K562 (cell line): ENCODE measurements at regions not wholly inside any gene's neighbourhood (a gene's known extent, or its start where the extent isn't known, plus 50 kb on each side); places are given as distances from the start of the nearest gene placed in this dataset.

Source experiments
- ATAC-seq: fragments of 200-7000 bp; cut with Tn5 transposase; 3 replicates; pipeline ENCODE4 v1.9.1; 2020; ENCODE audit warnings: moderate library complexity
- BruUV-seq: library from RNA; stranded (reverse); fragments of 400-500 nt; replicated peaks from 2 replicates; lab custom pipeline; 2021; lab: Mats Ljungman, UMichigan
- CTCF ChIA-PET: fragments of 300-600 bp; formaldehyde crosslinking; extraction: SDS; loops from one replicate; lab custom pipeline; 2021; ENCODE audit warnings: low intra/inter-chr PET ratio; lab: Yijun Ruan, JAX
- POLR2A ChIA-PET: fragments of 300-600, 350-650 bp; sonication (Branson Sonifier 250); formaldehyde crosslinking; extraction: SDS; loops from one replicate; lab custom pipeline; 2021; ENCODE audit warnings: antibody characterized with exemption, inconsistent platforms; lab: Yijun Ruan, JAX
- DNase-seq, 4 experiments: peaks; one replicate each; pipeline versions ENCODE4 v3.0.0 to v3.0.0-alpha.2; 2011 to 2018; ENCODE audit warnings: low spot score in 3 of 4, mixed read lengths in 3 of 4; ENCODE audit errors: extremely low read depth in 1 of 4
- FAIRE-seq: peaks from 2 replicates; lab custom pipeline; 2011; peaks lifted over from hg19 to GRCh38; lab: Jason Lieb, UNC
- H2AFZ ChIP-seq: 2 replicates; pipeline ENCODE4 v1.6.0; 2011; ENCODE audit warnings: low read depth, low read length, control low read depth, inconsistent platforms
- H3K27ac ChIP-seq: fragments of 200-600 bp; 3 replicates; pipeline ENCODE4 v1.8.0; 2011; ENCODE audit warnings: low read depth, mild to moderate bottlenecking, control low read depth, inconsistent platforms, low read length, moderate library complexity, mixed read lengths; ENCODE audit errors: extremely low read depth
- H3K27me3 ChIP-seq, 2 experiments: fragments of 300-600 bp in 1 of 2; 2 replicates in 1 of 2; 3 replicates in 1 of 2; pipeline versions ENCODE4 v1.6.0 to v1.8.0; 2011; ENCODE audit warnings: inconsistent platforms in 2 of 2, low read length in 2 of 2, mild to moderate bottlenecking in 1 of 2, mixed read lengths in 1 of 2, moderate library complexity in 1 of 2; ENCODE audit not compliant: control insufficient read depth in 2 of 2, insufficient read depth in 2 of 2
- H3K36me3 ChIP-seq: fragments of 300-600 bp; 3 replicates; pipeline ENCODE4 v1.8.0; 2011; ENCODE audit warnings: mild to moderate bottlenecking, low read length, inconsistent platforms; ENCODE audit not compliant: control insufficient read depth, insufficient read depth
- H3K4me1 ChIP-seq, 2 experiments: fragments of 200-600 bp in 1 of 2; replicated peaks in 1 of 2; 2 replicates in 1 of 2; 3 replicates in 1 of 2; pipeline versions ENCODE4 v1.5.1 to v1.8.0; 2011; ENCODE audit warnings: inconsistent platforms in 2 of 2, low read length in 2 of 2, mild to moderate bottlenecking in 1 of 2, mixed read lengths in 1 of 2, moderate library complexity in 1 of 2; ENCODE audit not compliant: control insufficient read depth in 2 of 2, insufficient read depth in 2 of 2
- H3K4me2 ChIP-seq: 2 replicates; pipeline ENCODE4 v1.6.1; 2011; ENCODE audit warnings: low read length, control low read depth, inconsistent platforms, mixed read lengths; ENCODE audit not compliant: insufficient read depth
- H3K4me3 ChIP-seq: fragments of 200-600 bp; sonication (generic), shearing (Covaris generic); 2 replicates; pipeline ENCODE4 v1.5.1; 2016; ENCODE audit warnings: control low read depth, inconsistent platforms
- H3K79me2 ChIP-seq: fragments of 200-600 bp; 3 replicates; pipeline ENCODE4 v1.8.0; 2011; ENCODE audit warnings: low read length, inconsistent platforms; ENCODE audit not compliant: control insufficient read depth, insufficient read depth
- H3K9ac ChIP-seq, 2 experiments: 2 replicates each; pipeline versions ENCODE4 v1.6.0 to v1.6.1; 2011; ENCODE audit warnings: low read depth in 2 of 2, low read length in 2 of 2, control low read depth in 1 of 2, inconsistent platforms in 1 of 2, mild to moderate bottlenecking in 1 of 2, mixed read lengths in 1 of 2; ENCODE audit not compliant: insufficient read depth in 1 of 2
- H3K9me1 ChIP-seq: one replicate; pipeline ENCODE4 v1.6.0; 2011; ENCODE audit warnings: inconsistent platforms, mild to moderate bottlenecking, low read length, moderate library complexity; ENCODE audit not compliant: control insufficient read depth, insufficient read depth
- H3K9me3 ChIP-seq: replicated peaks from 2 replicates; pipeline ENCODE4 v1.5.1; 2011; ENCODE audit warnings: low read depth, low read length, inconsistent platforms; ENCODE audit not compliant: control insufficient read depth, insufficient read depth
- H4K20me1 ChIP-seq: replicated peaks from 2 replicates; pipeline ENCODE4 v1.6.1; 2011; ENCODE audit warnings: low read length, inconsistent platforms, mixed read lengths; ENCODE audit not compliant: control insufficient read depth, insufficient read depth
- BHLHE40 ChIP-seq: IDR thresholded peaks from 2 replicates; pipeline ENCODE4 v1.6.1; 2011; ENCODE audit warnings: low read length, improper control_type of control experiment
- ESRRB ChIP-seq: fragments of 250-450 bp; sonication (Bioruptor Pico); IDR thresholded peaks from 2 replicates; pipeline ENCODE4 v1.5.0; 2020; ENCODE audit warnings: mild to moderate bottlenecking, moderate library complexity, borderline replicate concordance
- ETS1 ChIP-seq: conservative IDR thresholded peaks from 2 replicates; pipeline ENCODE4 v1.6.1; 2011; ENCODE audit warnings: low read depth, mild to moderate bottlenecking, low read length; ENCODE audit not compliant: control insufficient read depth
- HDAC2 ChIP-seq: fragments of 450-650 bp; IDR thresholded peaks from 2 replicates; pipeline ENCODE4 v1.6.1; 2016; ENCODE audit warnings: mild to moderate bottlenecking
- JUND ChIP-seq, 2 experiments: IDR thresholded peaks; 2 replicates in 1 of 2; 3 replicates in 1 of 2; pipeline ENCODE4 v1.6.1; 2011; ENCODE audit warnings: borderline replicate concordance in 2 of 2, low read depth in 2 of 2, low read length in 2 of 2, improper control_type of control experiment in 1 of 2, missing biosample characterization in 1 of 2, missing genetic modification characterization in 1 of 2, missing genetic modification reagents in 1 of 2
- MTA1 ChIP-seq: fragments of 450-650 bp; IDR thresholded peaks from 2 replicates; pipeline ENCODE4 v1.6.1; 2017; ENCODE audit warnings: borderline replicate concordance
- RBM25 ChIP-seq: fragments of 200-400 bp; formaldehyde crosslinking; IDR thresholded peaks from 2 replicates; pipeline ENCODE4 v1.6.1; 2018; ENCODE audit warnings: low read length, low read depth, moderate library complexity; ENCODE audit not compliant: severe bottlenecking
- SMARCA4 ChIP-seq: fragments of 450-650 bp; IDR thresholded peaks from 2 replicates; pipeline ENCODE4 v1.6.1; 2016
- SRSF7 ChIP-seq: fragments of 200-400 bp; formaldehyde crosslinking; optimal IDR thresholded peaks from 2 replicates; pipeline ENCODE3; 2017; ENCODE audit warnings: mild to moderate bottlenecking, low read depth, low read length
- ZNF165 ChIP-seq: fragments of 250-450 bp; sonication (Bioruptor Pico); IDR thresholded peaks from 2 replicates; pipeline ENCODE4 v1.4.0; 2020; ENCODE audit warnings: borderline replicate concordance
- ZNF398 ChIP-seq: fragments of 250-450 bp; sonication (Bioruptor Pico); IDR thresholded peaks from 2 replicates; pipeline ENCODE4 v1.8.0; 2021; ENCODE audit warnings: moderate library complexity, mild to moderate bottlenecking, inconsistent platforms
- ZNF79 ChIP-seq: fragments of 250-450 bp; sonication (Bioruptor Pico); IDR thresholded peaks from 2 replicates; pipeline ENCODE4 v1.4.0; 2020; ENCODE audit warnings: low read depth, mild to moderate bottlenecking, moderate library complexity
- WGBS: fragments of 100-300 bp; shearing (Covaris generic); methylation state at CpG from one replicate; pipeline ENCODE4 v1.1.6; 2016; ENCODE audit warnings: low coverage, mixed read lengths; ENCODE audit not compliant: insufficient coverage; ENCODE audit errors: missing lambda C conversion rate; 5-methylcytosine and 5-hydroxymethylcytosine counted together
- in situ Hi-C: fragments of 300-500 bp; cut with MboI; formaldehyde crosslinking; loops from 4 replicates; pipeline ENCODE4 v1.15.0; 2018; ENCODE audit warnings: inconsistent platforms, mixed read lengths
- intact Hi-C: fragments of 100-400 bp; cut with micrococcal nuclease; formaldehyde crosslinking; loops from 2 replicates; pipeline ENCODE4 v1.14.2; 2022
- TF ChIP-seq, protein P1 (sequence below), 3 experiments: IDR thresholded peaks in 2 of 3; conservative IDR thresholded peaks in 1 of 3; 2 replicates each; pipeline ENCODE4 v1.5.1; 2011 to 2012; ENCODE audit warnings: low read length in 3 of 3, mild to moderate bottlenecking in 3 of 3, control low read depth in 2 of 3, improper control_type of control experiment in 1 of 3, inconsistent platforms in 1 of 3, low read depth in 1 of 3, mixed read lengths in 1 of 3, moderate library complexity in 1 of 3; ENCODE audit not compliant: insufficient read depth in 2 of 3
- TF ChIP-seq, protein P2 (sequence below), 3 experiments: fragments of 200-800 bp in 1 of 3; sonication (Bioruptor generic) in 1 of 3; sonication (generic) in 1 of 3; formaldehyde crosslinking in 1 of 3; IDR thresholded peaks; 2 replicates each; pipeline versions ENCODE4 v1.6.1 to v1.8.0; 2016 to 2022; ENCODE audit warnings: mild to moderate bottlenecking in 2 of 3, missing compliant biosample characterization in 2 of 3, missing genetic modification characterization in 2 of 3, missing genetic modification reagents in 1 of 3

- Histone ChIP-seq H3K79me2 (no peaks in the 10 kb centered on the region), H4K20me1 (no peaks in the 10 kb centered on the region), H3K27ac (no peak overlapping the region; the same call in 2 of the 3 replicates), H3K9me3 (peaks cover 7% of the 10 kb centered on the region), H2AFZ (peak overlapping the region; percentile 55; the same call in 1 of the 2 replicates), H3K9ac (no peak overlapping the region), H3K9me1 (no peaks in the 10 kb centered on the region), H3K27me3 (no peaks in the 10 kb centered on the region; a peak in 1 of 5 replicates), H3K4me1 (peaks cover 2 to 4% of the 10 kb centered on the region in 2 experiments; a peak in 2 of 5 replicates), H3K4me2 (peak overlapping the region; percentile 25; the same call in 1 of the 2 replicates), H3K36me3 (no peaks in the 10 kb centered on the region), H3K4me3 (no peak overlapping the region)
- ATAC-seq (0 out of 3 replicates have a peak, but pooled peaks have one; percentile 40), FAIRE-seq (no peak), DNase-seq (peak in 1 of 4 experiments; percentile 38)
- intact Hi-C loops = no loop called here
- ChIA-PET POLR2A (no interaction called here), CTCF (no interaction called here)
- BruUV-seq = no TSS peak
- in situ Hi-C loops = no loop called here
- WGBS = 19% methylated on average over 12 of the region's 32 CpGs
- TF ChIP-seq JUND (IDR thresholded peaks at IDR 0.05; ENCODE audit: borderline replicate concordance, low read depth, low read length) (peak; percentile 89), JUND (tag; IDR thresholded peaks at IDR 0.05; ENCODE audit: borderline replicate concordance, low read depth, low read length) (peak; percentile 93), SRSF7 (no peak), ZNF79 (no peak), ESRRB (CRISPR knock-in tag) (no peak), ZNF165 (no peak), ZNF398 (CRISPR knock-in tag) (no peak), HDAC2 (no peak), ETS1 (no peak), BHLHE40 (peak; percentile 12; the same call in 1 of the 2 replicates), SMARCA4 (no peak), MTA1 (no peak), RBM25 (no peak)
- TF ChIP-seq, protein P1, sequence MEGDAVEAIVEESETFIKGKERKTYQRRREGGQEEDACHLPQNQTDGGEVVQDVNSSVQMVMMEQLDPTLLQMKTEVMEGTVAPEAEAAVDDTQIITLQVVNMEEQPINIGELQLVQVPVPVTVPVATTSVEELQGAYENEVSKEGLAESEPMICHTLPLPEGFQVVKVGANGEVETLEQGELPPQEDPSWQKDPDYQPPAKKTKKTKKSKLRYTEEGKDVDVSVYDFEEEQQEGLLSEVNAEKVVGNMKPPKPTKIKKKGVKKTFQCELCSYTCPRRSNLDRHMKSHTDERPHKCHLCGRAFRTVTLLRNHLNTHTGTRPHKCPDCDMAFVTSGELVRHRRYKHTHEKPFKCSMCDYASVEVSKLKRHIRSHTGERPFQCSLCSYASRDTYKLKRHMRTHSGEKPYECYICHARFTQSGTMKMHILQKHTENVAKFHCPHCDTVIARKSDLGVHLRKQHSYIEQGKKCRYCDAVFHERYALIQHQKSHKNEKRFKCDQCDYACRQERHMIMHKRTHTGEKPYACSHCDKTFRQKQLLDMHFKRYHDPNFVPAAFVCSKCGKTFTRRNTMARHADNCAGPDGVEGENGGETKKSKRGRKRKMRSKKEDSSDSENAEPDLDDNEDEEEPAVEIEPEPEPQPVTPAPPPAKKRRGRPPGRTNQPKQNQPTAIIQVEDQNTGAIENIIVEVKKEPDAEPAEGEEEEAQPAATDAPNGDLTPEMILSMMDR (IDR thresholded peaks at IDR 0.05 in 2 of 3, conservative IDR thresholded peaks at IDR 0.05 in 1 of 3; ENCODE audit: insufficient read depth in 2 of 3, low read depth in 1 of 3, low read length in 3 of 3) = peak in 2 of 3 experiments; percentile 16 to 41; a peak in 2 of 6 replicates
- TF ChIP-seq, protein P2, sequence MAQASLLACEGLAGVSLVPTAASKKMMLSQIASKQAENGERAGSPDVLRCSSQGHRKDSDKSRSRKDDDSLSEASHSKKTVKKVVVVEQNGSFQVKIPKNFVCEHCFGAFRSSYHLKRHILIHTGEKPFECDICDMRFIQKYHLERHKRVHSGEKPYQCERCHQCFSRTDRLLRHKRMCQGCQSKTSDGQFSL (CRISPR knock-in tag; IDR thresholded peaks at IDR 0.05) = no peak
- TF ChIP-seq, protein P2 (tag; IDR thresholded peaks at IDR 0.05) = no peak
These were observed 383.4 kb downstream of the VRK1 start for GRCh38 chr14:97180304-97181200.
